ENCODE measurements at regions not wholly inside any gene's neighbourhood (a gene's known extent, or its start where the extent isn't known, plus 50 kb on each side); places are given as distances from the start of the nearest gene placed in this dataset.

- Mint-ChIP-seq H3K36me3 (no peaks in the 10 kb centered on the region), H3K27ac (no peak overlapping the region), H3K27me3 (no peaks in the 10 kb centered on the region), H3K4me3 (no peak overlapping the region), H3K9me3 (peaks cover 42% of the 10 kb centered on the region), H3K4me1 (ENCODE audit: low read depth) (no peaks in the 10 kb centered on the region)
- intact Hi-C loops (cut with micrococcal nuclease), result no loop called here
- CTCF ChIA-PET, result no interaction called here
- POLR2A ChIA-PET, result no interaction called here
- DNase-seq, result no peak
Measured at GRCh38 chr16:35711435-35711834, 2252.0 kb downstream of the TP53TG3F start.

- POLR2A ChIA-PET, result no interaction called here
- H3K36me3 Mint-ChIP-seq, result no peaks in the 10 kb centered on the region
- no peaks in the 10 kb centered on the region for H3K27me3 Mint-ChIP-seq
- no peak overlapping the region for H3K4me3 Mint-ChIP-seq
- CTCF ChIA-PET, result no interaction called here
- H3K9me3 Mint-ChIP-seq, result peaks cover 46% of the 10 kb centered on the region
- no peak for DNase-seq
- H3K4me1 Mint-ChIP-seq (ENCODE audit: low read depth), result no peaks in the 10 kb centered on the region
- intact Hi-C loops (cut with micrococcal nuclease), result no loop called here
- no peak overlapping the region for H3K27ac Mint-ChIP-seq
Measured at GRCh38 chr16:35711958-35712357, 2252.5 kb downstream of the TP53TG3F start.

- ChIA-PET POLR2A (no interaction called here), CTCF (no interaction called here)
- Mint-ChIP-seq H3K36me3 (no peaks in the 10 kb centered on the region), H3K4me3 (no peak overlapping the region), H3K27me3 (no peaks in the 10 kb centered on the region), H3K9me3 (peaks cover 55% of the 10 kb centered on the region), H3K4me1 (ENCODE audit: low read depth) (no peaks in the 10 kb centered on the region), H3K27ac (no peak overlapping the region)
- intact Hi-C loops (cut with micrococcal nuclease), result no loop called here
- DNase-seq, result no peak
Measured at GRCh38 chr16:35713762-35714650, 2254.6 kb downstream of the TP53TG3F start.

GRCh38 chr16:35714665-35715064 is 2255.3 kb downstream of the TP53TG3F start:
- Mint-ChIP-seq H3K4me1 (ENCODE audit: low read depth) (no peaks in the 10 kb centered on the region), H3K9me3 (peaks cover 62% of the 10 kb centered on the region), H3K36me3 (no peaks in the 10 kb centered on the region), H3K27me3 (no peaks in the 10 kb centered on the region), H3K4me3 (no peak overlapping the region), H3K27ac (no peak overlapping the region)
- POLR2A ChIA-PET, result no interaction called here
- intact Hi-C loops (cut with micrococcal nuclease), result no loop called here
- no peak for DNase-seq
- CTCF ChIA-PET, result no interaction called here

GRCh38 chr16:35724551-35724950 is 2265.1 kb downstream of the TP53TG3F start:
- Mint-ChIP-seq H3K9me3 (peaks cover 56% of the 10 kb centered on the region), H3K36me3 (no peaks in the 10 kb centered on the region), H3K4me3 (no peak overlapping the region), H3K4me1 (ENCODE audit: low read depth) (no peaks in the 10 kb centered on the region), H3K27me3 (no peaks in the 10 kb centered on the region), H3K27ac (no peak overlapping the region)
- ChIA-PET CTCF (interaction anchor here (0.6 kb wide), 1 partner anchor 622 kb away, joined by 3 read pairs; no protein-coding TSS in a partner anchor), POLR2A (no interaction called here)
- DNase-seq, result no peak
- intact Hi-C loops (cut with micrococcal nuclease), result no loop called here

GRCh38 chr16:35725949-35726348 is 2266.5 kb downstream of the TP53TG3F start:
- Mint-ChIP-seq H3K9me3 (peaks cover 58% of the 10 kb centered on the region), H3K4me1 (ENCODE audit: low read depth) (no peaks in the 10 kb centered on the region), H3K4me3 (no peak overlapping the region), H3K27me3 (no peaks in the 10 kb centered on the region), H3K27ac (no peak overlapping the region), H3K36me3 (no peaks in the 10 kb centered on the region)
- intact Hi-C loops (cut with micrococcal nuclease), result no loop called here
- CTCF ChIA-PET, result no interaction called here
- DNase-seq, result no peak
- POLR2A ChIA-PET, result no interaction called here

DNA sequence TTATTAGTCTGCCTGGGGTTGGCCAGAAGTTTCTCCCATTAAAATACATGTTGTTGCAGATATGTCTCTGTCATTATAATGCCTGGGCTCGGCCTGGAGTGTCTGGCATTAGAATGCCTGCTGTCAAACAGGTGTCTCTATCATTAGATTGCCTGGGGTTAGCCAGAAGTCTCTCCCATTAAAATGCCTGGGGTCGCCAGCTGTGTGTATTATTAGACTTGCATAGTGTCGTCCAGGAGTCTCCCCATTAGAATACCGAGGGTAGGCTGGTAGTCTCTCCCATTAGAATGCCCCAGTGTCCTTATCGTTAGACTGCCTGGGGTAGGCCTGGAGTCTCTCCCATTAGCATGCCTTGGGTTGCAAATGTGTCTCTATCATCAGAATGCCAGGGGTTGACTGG is 2270.8 kb downstream of the TP53TG3F start:
- intact Hi-C loops (cut with micrococcal nuclease), result no loop called here
- Mint-ChIP-seq H3K9me3 (peaks cover 67% of the 10 kb centered on the region), H3K27ac (no peak overlapping the region)

GRCh38 chr16:35731341-35732040 is 2272.1 kb downstream of the TP53TG3F start:
- no peak overlapping the region for H3K4me3 Mint-ChIP-seq
- H3K36me3 Mint-ChIP-seq, result no peaks in the 10 kb centered on the region
- H3K9me3 Mint-ChIP-seq, result peaks cover 67% of the 10 kb centered on the region

More for the DNA sequence above, 2270.8 kb downstream of the TP53TG3F start:
- no peaks in the 10 kb centered on the region for H3K27me3 Mint-ChIP-seq
- H3K4me1 Mint-ChIP-seq (ENCODE audit: low read depth), result no peaks in the 10 kb centered on the region
- ChIA-PET POLR2A (no interaction called here), CTCF (no interaction called here)
- H3K4me3 Mint-ChIP-seq, result no peak overlapping the region
- H3K36me3 Mint-ChIP-seq, result no peaks in the 10 kb centered on the region
- DNase-seq, result no peak

GRCh38 chr16:35732046-35732810 is 2272.8 kb downstream of the TP53TG3F start:
- ChIA-PET CTCF (no interaction called here), POLR2A (no interaction called here)
- H3K4me1 Mint-ChIP-seq (ENCODE audit: low read depth), result no peaks in the 10 kb centered on the region
- no peaks in the 10 kb centered on the region for H3K27me3 Mint-ChIP-seq
- H3K36me3 Mint-ChIP-seq, result no peaks in the 10 kb centered on the region
- no peak for DNase-seq
- peaks cover 63% of the 10 kb centered on the region for H3K9me3 Mint-ChIP-seq
- H3K27ac Mint-ChIP-seq, result no peak overlapping the region
- intact Hi-C loops (cut with micrococcal nuclease), result no loop called here
- no peak overlapping the region for H3K4me3 Mint-ChIP-seq

More at GRCh38 chr16:35731341-35732040, 2272.1 kb downstream of the TP53TG3F start:
- H3K27me3 Mint-ChIP-seq, result no peaks in the 10 kb centered on the region
- H3K27ac Mint-ChIP-seq, result no peak overlapping the region
- CTCF ChIA-PET, result no interaction called here
- no peak for DNase-seq
- intact Hi-C loops (cut with micrococcal nuclease), result no loop called here
- POLR2A ChIA-PET, result no interaction called here
- H3K4me1 Mint-ChIP-seq (ENCODE audit: low read depth), result no peaks in the 10 kb centered on the region

- POLR2A ChIA-PET, result no interaction called here
Measured at GRCh38 chr16:35733278-35733965, 2274.0 kb downstream of the TP53TG3F start.

GRCh38 chr16:35733971-35734702 is 2274.7 kb downstream of the TP53TG3F start:
- intact Hi-C loops (cut with micrococcal nuclease), result no loop called here
- no peaks in the 10 kb centered on the region for H3K4me1 Mint-ChIP-seq (ENCODE audit: low read depth)
- H3K4me3 Mint-ChIP-seq, result no peak overlapping the region
- POLR2A ChIA-PET, result no interaction called here
- no peak overlapping the region for H3K27ac Mint-ChIP-seq
- no peaks in the 10 kb centered on the region for H3K36me3 Mint-ChIP-seq
- peaks cover 67% of the 10 kb centered on the region for H3K9me3 Mint-ChIP-seq
- CTCF ChIA-PET, result no interaction called here
- no peaks in the 10 kb centered on the region for H3K27me3 Mint-ChIP-seq
- no peak for DNase-seq

More at GRCh38 chr16:35733278-35733965, 2274.0 kb downstream of the TP53TG3F start:
- Mint-ChIP-seq H3K27ac (no peak overlapping the region), H3K27me3 (no peaks in the 10 kb centered on the region), H3K4me3 (no peak overlapping the region), H3K36me3 (no peaks in the 10 kb centered on the region), H3K9me3 (peaks cover 66% of the 10 kb centered on the region), H3K4me1 (ENCODE audit: low read depth) (no peaks in the 10 kb centered on the region)
- DNase-seq, result no peak
- intact Hi-C loops (cut with micrococcal nuclease), result no loop called here
- CTCF ChIA-PET, result no interaction called here

Measured in activated CD4-positive, alpha-beta memory T cell treated with anti-CD3 and anti-CD28 coated beads for 36 hours (primary cell).